IMR-90 (cell line): ENCODE measurements at regions not wholly inside any gene's neighbourhood (a gene's known extent, or its start where the extent isn't known, plus 50 kb on each side); places are given as distances from the start of the nearest gene placed in this dataset.

Experiments
- ATAC-seq: fragments of 200-7000 bp; cut with Tn5 transposase; 2 replicates; pipeline ENCODE4 v1.9.1; 2020; ENCODE audit warnings: low read depth, mild to moderate bottlenecking, moderate library complexity
- BruUV-seq: library from RNA; stranded (reverse); fragments of 400-500 nt; replicated peaks from 2 replicates; lab custom pipeline; 2021; lab: Mats Ljungman, UMichigan
- CTCF ChIA-PET: fragments of 300-600 bp; formaldehyde crosslinking; extraction: SDS; loops from one replicate; lab custom pipeline; 2021; ENCODE audit warnings: antibody characterized with exemption; lab: Yijun Ruan, JAX
- POLR2A ChIA-PET: fragments of 300-600 bp; sonication (Branson Sonifier 250); formaldehyde crosslinking; loops from one replicate; lab custom pipeline; 2022; ENCODE audit warnings: antibody characterized with exemption; ENCODE audit not compliant: unreplicated experiment; lab: Charles Lee
- DNase-seq: peaks from one replicate; pipeline ENCODE4 v3.0.0; 2013
- H2AFZ ChIP-seq: replicated peaks from 2 replicates; pipeline ENCODE3; 2013; ENCODE audit warnings: low read length, mild to moderate bottlenecking; ENCODE audit not compliant: poor library complexity
- H2AK5ac ChIP-seq: 2 replicates; pipeline ENCODE4 v1.6.1; 2013; ENCODE audit warnings: low read depth, low read length, inconsistent platforms
- H2AK9ac ChIP-seq: replicated peaks from 2 replicates; pipeline ENCODE3; 2013; ENCODE audit warnings: mild to moderate bottlenecking, low read depth, low read length, moderate library complexity; ENCODE audit not compliant: poor library complexity
- H2BK120ac ChIP-seq: 2 replicates; pipeline ENCODE4 v1.6.1; 2013; ENCODE audit warnings: low read depth, low read length, inconsistent platforms
- H2BK15ac ChIP-seq: 3 replicates; pipeline ENCODE4 v1.6.1; 2013; ENCODE audit warnings: low read depth, low read length, inconsistent platforms
- H2BK20ac ChIP-seq: 2 replicates; pipeline ENCODE4 v1.6.1; 2013; ENCODE audit warnings: low read depth, mild to moderate bottlenecking, inconsistent platforms, low read length, moderate library complexity
- H2BK5ac ChIP-seq: 2 replicates; pipeline ENCODE4 v1.6.1; 2013; ENCODE audit warnings: mild to moderate bottlenecking, low read depth, low read length, inconsistent platforms; ENCODE audit not compliant: poor library complexity, severe bottlenecking
- H3K14ac ChIP-seq: replicated peaks from 2 replicates; pipeline ENCODE4 v1.6.1; 2013; ENCODE audit warnings: low read depth, low read length, inconsistent platforms
- H3K18ac ChIP-seq: 2 replicates; pipeline ENCODE4 v1.6.1; 2013; ENCODE audit warnings: low read depth, low read length, control low read depth
- H3K23ac ChIP-seq: 2 replicates; pipeline ENCODE4 v1.6.1; 2013; ENCODE audit warnings: low read depth, low read length, inconsistent platforms
- H3K27ac ChIP-seq: 2 replicates; pipeline ENCODE4 v1.5.1; 2013; ENCODE audit warnings: mild to moderate bottlenecking, control low read depth, low read length; ENCODE audit not compliant: insufficient read depth
- H3K27me3 ChIP-seq: 2 replicates; pipeline ENCODE4 v1.6.1; 2013; ENCODE audit warnings: low read length; ENCODE audit not compliant: control insufficient read depth, insufficient read depth
- H3K36me3 ChIP-seq: 2 replicates; pipeline ENCODE4 v1.6.1; 2013; ENCODE audit warnings: low read length, mixed read lengths; ENCODE audit not compliant: control insufficient read depth, insufficient read depth
- H3K4ac ChIP-seq: 2 replicates; pipeline ENCODE4 v1.6.1; 2013; ENCODE audit warnings: low read depth, low read length, inconsistent platforms
- H3K4me1 ChIP-seq: 2 replicates; pipeline ENCODE4 v1.6.1; 2013; ENCODE audit warnings: low read length, mixed read lengths; ENCODE audit not compliant: control insufficient read depth, insufficient read depth
- H3K4me2 ChIP-seq: 2 replicates; pipeline ENCODE4 v1.6.1; 2013; ENCODE audit warnings: low read depth, mild to moderate bottlenecking, control low read depth, low read length, moderate library complexity
- H3K4me3 ChIP-seq: 2 replicates; pipeline ENCODE4 v1.5.1; 2013; ENCODE audit warnings: low read depth, mild to moderate bottlenecking, control low read depth, low read length, moderate library complexity; ENCODE audit not compliant: insufficient read depth
- H3K56ac ChIP-seq: 2 replicates; pipeline ENCODE4 v1.6.1; 2013; ENCODE audit warnings: low read length, inconsistent platforms; ENCODE audit not compliant: insufficient read depth; ENCODE audit errors: extremely low read depth
- H3K79me1 ChIP-seq, 2 experiments: 2 replicates each; pipeline ENCODE4 v1.6.1; 2013; ENCODE audit warnings: low read length in 2 of 2, inconsistent platforms in 1 of 2, low read depth in 1 of 2
- H3K9ac ChIP-seq: 2 replicates; pipeline ENCODE4 v1.6.1; 2013; ENCODE audit warnings: low read depth, low read length, control low read depth
- H3K9me1 ChIP-seq: 2 replicates; pipeline ENCODE4 v1.6.1; 2013; ENCODE audit warnings: low read length, inconsistent platforms; ENCODE audit not compliant: insufficient read depth
- H3K9me3 ChIP-seq: 2 replicates; pipeline ENCODE4 v1.6.1; 2013; ENCODE audit warnings: low read length; ENCODE audit not compliant: control insufficient read depth, insufficient read depth
- H4K20me1 ChIP-seq: 2 replicates; pipeline ENCODE4 v1.6.1; 2013; ENCODE audit warnings: low read length, inconsistent platforms; ENCODE audit not compliant: insufficient read depth
- H4K5ac ChIP-seq: 2 replicates; pipeline ENCODE4 v1.6.1; 2013; ENCODE audit warnings: mild to moderate bottlenecking, low read depth, low read length, control low read depth
- H4K8ac ChIP-seq, 2 experiments: 2 replicates each; pipeline ENCODE4 v1.6.1; 2013; ENCODE audit warnings: low read depth in 2 of 2, low read length in 2 of 2, control low read depth in 1 of 2, inconsistent platforms in 1 of 2
- H4K91ac ChIP-seq: 2 replicates; pipeline ENCODE4 v1.6.1; 2013; ENCODE audit warnings: low read depth, low read length, inconsistent platforms; ENCODE audit not compliant: insufficient read depth
- BHLHE40 ChIP-seq: fragments of 150-350 bp; IDR thresholded peaks from 2 replicates; pipeline ENCODE4 v1.6.1; 2016; ENCODE audit warnings: mild to moderate bottlenecking, low read depth, low read length
- CHD1 ChIP-seq: IDR thresholded peaks from 2 replicates; pipeline ENCODE4 v1.6.1; 2012; ENCODE audit warnings: low read depth, low read length, improper control_type of control experiment
- ELK1 ChIP-seq: fragments of 150-350 bp; IDR thresholded peaks from 2 replicates; pipeline ENCODE4 v1.6.1; 2016; ENCODE audit warnings: low read depth, mild to moderate bottlenecking, low read length, moderate library complexity, borderline replicate concordance
- FOS ChIP-seq: fragments of 150-350 bp; IDR thresholded peaks from 2 replicates; pipeline ENCODE4 v1.6.1; 2016; ENCODE audit warnings: low read depth, low read length
- MAZ ChIP-seq: IDR thresholded peaks from 2 replicates; pipeline ENCODE4 v1.6.1; 2012; ENCODE audit warnings: low read depth, mild to moderate bottlenecking, low read length, improper control_type of control experiment, moderate library complexity, borderline replicate concordance
- MXI1 ChIP-seq: IDR thresholded peaks from 2 replicates; pipeline ENCODE4 v1.6.1; 2012; ENCODE audit warnings: low read depth, mild to moderate bottlenecking, low read length, moderate library complexity, borderline replicate concordance
- NFE2L2 ChIP-seq: fragments of 150-350 bp; IDR thresholded peaks from 2 replicates; pipeline ENCODE4 v1.6.1; 2016; ENCODE audit warnings: low read depth, mild to moderate bottlenecking, low read length
- RAD21 ChIP-seq: IDR thresholded peaks from 2 replicates; pipeline ENCODE4 v1.6.1; 2012; ENCODE audit warnings: low read length, improper control_type of control experiment
- WGBS, 2 experiments: methylation state at CpG; one replicate each; pipeline versions ENCODE4 v1.1.5 to v1.1.7; 2013; ENCODE audit warnings: missing lambda C conversion rate in 2 of 2; ENCODE audit not compliant: insufficient read length in 1 of 2; ENCODE audit errors: extremely low coverage in 2 of 2; 5-methylcytosine and 5-hydroxymethylcytosine counted together
- dilution Hi-C: fragments of 300-500 bp; cut with HindIII; formaldehyde crosslinking; loops from one replicate; pipeline ENCODE4 v1.14.3; 2018; ENCODE audit warnings: low sequenced_read_pairs; ENCODE audit not compliant: unreplicated experiment
- in situ Hi-C: fragments of 300-500 bp; cut with MboI; formaldehyde crosslinking; loops from 3 replicates; pipeline ENCODE4 v1.14.3; 2019; ENCODE audit warnings: low sequenced_read_pairs, inconsistent platforms, mixed read lengths
- intact Hi-C: fragments of 100-400 bp; cut with micrococcal nuclease; formaldehyde crosslinking; loops from 2 replicates; pipeline ENCODE4 v1.10.0; 2022

- Histone ChIP-seq H3K9me3 (no peaks in the 10 kb centered on the region), H3K36me3 (no peaks in the 10 kb centered on the region), H3K4me1 (peaks cover 7% of the 10 kb centered on the region; the same call in 1 of the 2 replicates), H3K79me1 (no peaks in the 10 kb centered on the region), H3K4me2 (no peak overlapping the region), H3K4ac (no peak overlapping the region), H2AK9ac (no peak overlapping the region), H3K4me3 (no peak overlapping the region), H4K91ac (no peak overlapping the region), H3K18ac (no peak overlapping the region), H4K20me1 (no peaks in the 10 kb centered on the region), H3K23ac (no peak overlapping the region), H3K9ac (no peak overlapping the region), H4K5ac (no peak overlapping the region), H3K14ac (no peak overlapping the region), H3K27ac (no peak overlapping the region), H2BK120ac (no peak overlapping the region), H2AK5ac (no peak overlapping the region), H2BK20ac (no peak overlapping the region), H4K8ac (no peak overlapping the region), H3K9me1 (0 out of 2 replicates have a peak, but pooled peaks cover 3% of the 10 kb centered on the region), H2BK5ac (no peak overlapping the region), H2AFZ (no peak overlapping the region), H3K27me3 (no peaks in the 10 kb centered on the region), H3K56ac (no peak overlapping the region), H2BK15ac (no peak overlapping the region)
- POLR2A ChIA-PET, result no interaction called here
- dilution Hi-C loops, result no loop called here
- intact Hi-C loops, result no loop called here
- ATAC-seq (no peak), DNase-seq (peak; percentile 43)
- no CpG with 5 or more reads among the region's 1 CpG for WGBS, 2 experiments
- TF ChIP-seq NFE2L2 (no peak), FOS (no peak), CHD1 (no peak), MAZ (no peak), BHLHE40 (no peak), ELK1 (no peak), MXI1 (no peak), RAD21 (no peak)
- in situ Hi-C loops, result no loop called here
- CTCF ChIA-PET, result no interaction called here
- no TSS peak for BruUV-seq
Measured at GRCh38 chr5:110851357-110851756, 112.5 kb downstream of the SLC25A46 start.
